ENCODE measurements at regions not wholly inside any gene's neighbourhood (a gene's known extent, or its start where the extent isn't known, plus 50 kb on each side); places are given as distances from the start of the nearest gene placed in this dataset.
"Not testable (repeated sequence)": the region's sequence is repeated elsewhere in the genome, so short reads cannot be mapped to it uniquely, and the experiment has no call there.

DNA sequence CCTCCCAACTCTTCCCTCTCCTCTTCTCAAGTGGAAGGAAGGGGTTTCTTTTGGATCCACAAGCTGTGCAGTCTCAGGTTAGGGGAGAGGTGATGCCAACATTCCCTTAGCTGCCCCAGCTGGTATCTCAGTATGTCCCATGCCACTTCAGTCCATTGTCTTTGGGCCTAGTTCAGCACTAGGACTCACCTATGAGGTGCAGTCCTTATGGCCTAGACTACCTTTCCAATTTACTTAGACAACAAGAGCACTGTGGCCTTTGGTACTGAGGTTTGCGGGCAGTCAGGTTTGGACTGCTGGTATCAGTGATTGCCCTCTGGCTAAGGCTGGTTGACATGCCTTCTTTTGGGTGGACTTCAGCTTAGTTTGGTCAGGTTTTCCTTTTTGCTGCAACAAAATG lies 159.9 kb downstream of the POTEH start:
- not testable (repeated sequence) for DNase-seq

GRCh38 chr22:15853716-15854373 lies 164.0 kb downstream of the POTEH start:
- not testable (repeated sequence) for DNase-seq

DNA sequence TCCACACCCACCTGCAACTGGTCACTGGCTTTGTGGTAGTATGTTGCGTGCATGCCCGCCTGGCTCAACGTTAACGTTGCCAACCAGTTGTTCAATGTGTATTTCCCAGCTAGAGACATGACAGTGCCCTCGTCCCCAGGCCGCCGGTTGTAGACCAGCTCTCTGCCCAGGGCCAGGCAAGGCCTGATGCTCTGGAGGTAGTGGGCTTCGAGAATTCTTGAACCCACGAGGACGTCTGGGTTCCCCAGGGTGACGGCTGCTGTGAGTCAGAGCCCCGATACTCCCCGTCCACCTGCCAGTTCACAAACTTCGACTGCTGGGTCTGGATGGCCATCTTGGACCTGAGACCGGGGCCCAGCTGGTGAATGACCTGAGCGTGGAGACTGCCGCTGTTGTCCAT lies 164.6 kb downstream of the POTEH start:
- not testable (repeated sequence) for DNase-seq

GRCh38 chr22:15854978-15855377 lies 165.2 kb downstream of the POTEH start:
- not testable (repeated sequence) for DNase-seq

DNA sequence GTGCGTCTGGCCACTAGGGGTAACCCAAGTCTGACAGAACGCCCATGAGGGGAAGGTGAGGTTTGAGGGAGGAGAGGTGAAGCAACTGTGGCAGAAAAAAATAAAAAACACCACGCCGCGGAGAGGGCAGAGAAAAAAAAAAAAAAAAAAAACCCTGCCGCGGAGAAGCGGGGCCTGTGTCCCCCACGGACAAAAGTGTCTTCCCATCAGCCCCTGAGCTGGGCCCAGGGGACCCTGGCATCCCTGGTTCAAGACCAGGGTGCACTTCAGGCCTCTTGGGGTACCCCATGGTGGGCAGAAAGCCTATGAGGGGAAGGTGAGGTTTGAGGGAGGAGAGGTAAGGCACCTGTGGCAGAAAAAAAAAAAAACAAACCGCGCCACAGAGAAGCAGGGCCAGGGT lies 191.1 kb downstream of the POTEH start:
- not testable (repeated sequence) for DNase-seq

DNA sequence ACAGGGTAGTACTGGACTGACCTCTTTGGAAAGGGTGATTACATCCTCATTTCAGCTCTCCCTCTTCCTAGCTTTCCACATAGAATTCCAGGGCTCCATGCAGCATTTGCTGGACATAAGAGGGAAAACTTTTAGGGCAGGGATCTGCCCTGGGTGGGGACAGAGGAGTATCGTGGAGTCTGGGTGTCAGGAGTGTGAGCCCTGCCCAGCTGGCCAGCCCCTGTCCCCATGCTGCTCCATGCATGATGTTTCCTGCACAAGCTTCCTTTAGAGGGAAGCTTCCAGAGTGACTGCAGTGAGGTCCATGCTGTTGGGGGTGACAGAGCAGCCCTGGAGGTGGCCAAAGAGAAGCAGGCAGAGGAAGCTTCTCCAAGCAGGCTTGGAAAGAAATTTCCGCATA lies 214.5 kb downstream of the POTEH start:
- DNase-seq, result not testable (repeated sequence)

GRCh38 chr22:15911704-15912103 lies 221.9 kb downstream of the POTEH start:
- not testable (repeated sequence) for DNase-seq

DNA sequence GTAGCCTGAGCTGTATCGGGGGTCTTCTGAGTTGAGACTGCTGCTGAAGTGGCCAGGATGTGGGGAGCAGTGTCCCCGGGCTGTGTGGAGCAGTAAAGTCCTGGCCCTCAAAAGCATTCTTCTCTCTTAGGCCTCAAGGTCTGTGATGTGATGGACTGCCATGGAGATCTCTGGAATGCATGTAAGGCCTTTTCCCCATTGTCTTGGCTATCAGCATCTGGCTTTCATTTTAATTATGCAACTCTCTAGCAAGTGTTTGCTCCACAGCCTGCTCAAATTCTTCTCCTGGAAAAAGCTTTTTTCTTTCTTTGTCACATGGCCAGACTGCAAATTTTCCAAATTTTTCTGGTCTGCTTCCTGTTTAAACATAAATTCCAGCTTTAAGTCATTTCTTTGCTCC lies 229.3 kb downstream of the POTEH start:
- not testable (repeated sequence) for DNase-seq

GRCh38 chr22:15920941-15921340 lies 231.1 kb downstream of the POTEH start:
- not testable (repeated sequence) for DNase-seq

DNA sequence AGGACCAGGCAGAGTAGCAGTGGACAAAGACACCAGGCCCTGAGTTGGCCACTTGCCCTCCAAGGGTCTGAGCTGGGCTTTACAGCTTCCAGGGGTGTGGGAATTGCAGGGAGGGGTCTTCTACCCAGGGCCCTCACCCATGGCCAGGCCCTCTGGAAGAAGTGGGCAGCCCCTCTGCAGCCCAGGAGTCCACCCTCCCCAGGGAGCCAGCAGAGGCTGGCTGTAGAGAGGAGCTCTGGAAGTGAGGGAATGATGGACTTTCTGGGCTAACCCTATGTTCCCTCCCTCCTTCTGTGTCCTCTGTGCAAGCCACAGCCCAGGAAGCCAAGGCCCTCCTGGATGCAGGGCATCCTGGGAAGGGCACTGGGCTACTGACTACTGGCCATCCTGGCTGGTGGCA lies 232.3 kb downstream of the POTEH start:
- not testable (repeated sequence) for DNase-seq

DNA sequence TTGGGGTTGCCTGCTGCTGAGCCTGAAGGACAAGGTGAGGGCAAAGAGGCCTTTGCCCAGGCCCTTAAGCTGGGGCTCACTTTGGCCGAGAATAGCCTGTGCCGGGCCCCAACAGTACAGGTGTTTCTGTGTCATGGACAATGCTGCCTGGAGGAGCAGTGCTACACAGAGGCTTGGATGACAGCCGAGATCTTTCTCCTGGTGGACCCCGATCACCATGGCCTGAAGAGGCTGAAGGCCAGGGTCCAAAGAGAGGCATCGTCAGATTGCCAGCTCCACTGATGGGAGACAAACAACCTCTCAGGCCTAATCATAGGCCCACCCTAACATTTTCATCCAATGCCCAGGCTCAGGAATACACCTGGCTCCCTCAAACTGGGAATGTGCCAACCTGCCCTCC lies 232.8 kb downstream of the POTEH start:
- DNase-seq, result not testable (repeated sequence)

GRCh38 chr22:15924820-15925219 lies 235.0 kb downstream of the POTEH start:
- not testable (repeated sequence) for DNase-seq

GRCh38 chr22:15927172-15927571 lies 237.3 kb downstream of the POTEH start:
- not testable (repeated sequence) for DNase-seq
